HG03175 (cell line): ENCODE measurements at regions not wholly inside any gene's neighbourhood (a gene's known extent, or its start where the extent isn't known, plus 50 kb on each side); places are given as distances from the start of the nearest gene placed in this dataset.

Experiments
- ATAC-seq: cut with Tn5 transposase; IDR thresholded peaks from one replicate; pipeline ENCODE4 v1.9.1; 2021; ENCODE audit warnings: mild to moderate bottlenecking, moderate library complexity; ENCODE audit not compliant: unreplicated experiment

- no peak for ATAC-seq
Measured at GRCh38 chr1:209380420-209380819, 203.1 kb upstream of the CAMK1G start.

- ATAC-seq = no peak
Measured at GRCh38 chr1:209382231-209383100, 201.0 kb upstream of the CAMK1G start.

- no peak for ATAC-seq
Measured at GRCh38 chr1:209383422-209383821, 200.1 kb upstream of the CAMK1G start.

- no peak for ATAC-seq
Measured at GRCh38 chr1:209383907-209384709, 199.4 kb upstream of the CAMK1G start.

GRCh38 chr1:209384710-209385550 lies 198.6 kb upstream of the CAMK1G start:
- ATAC-seq = no peak

- no peak for ATAC-seq
Measured at GRCh38 chr1:209386156-209386555, 197.4 kb upstream of the CAMK1G start.

- ATAC-seq = no peak
Measured at GRCh38 chr1:209387271-209387968, 196.1 kb upstream of the CAMK1G start.

GRCh38 chr1:209387969-209388329 lies 195.6 kb upstream of the CAMK1G start:
- no peak for ATAC-seq

- ATAC-seq = no peak
Measured at GRCh38 chr1:209388358-209388757, 195.2 kb upstream of the CAMK1G start.

DNA sequence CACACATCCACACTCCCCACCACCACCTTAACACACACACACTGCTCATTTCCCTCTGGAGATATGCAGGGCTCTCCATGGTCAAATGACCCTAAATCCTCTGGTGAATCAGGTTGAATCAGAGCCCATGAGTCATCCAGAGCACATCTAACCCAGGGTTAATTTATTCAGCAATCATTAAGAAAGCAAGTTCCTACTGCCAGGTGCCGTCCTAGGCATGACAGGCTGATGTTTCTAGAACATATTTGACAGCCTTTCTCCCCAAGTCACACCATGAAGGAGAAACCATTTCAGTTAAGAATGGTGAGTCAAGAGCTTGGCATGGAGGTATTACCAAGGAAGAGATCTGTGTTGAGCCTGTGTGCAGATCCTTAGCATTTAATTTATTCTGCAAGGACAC lies 194.3 kb upstream of the CAMK1G start:
- no peak for ATAC-seq

GRCh38 chr1:209389975-209390374 lies 193.5 kb upstream of the CAMK1G start:
- no peak for ATAC-seq

- ATAC-seq = no peak
Measured at GRCh38 chr1:209390764-209391163, 192.8 kb upstream of the CAMK1G start.

DNA sequence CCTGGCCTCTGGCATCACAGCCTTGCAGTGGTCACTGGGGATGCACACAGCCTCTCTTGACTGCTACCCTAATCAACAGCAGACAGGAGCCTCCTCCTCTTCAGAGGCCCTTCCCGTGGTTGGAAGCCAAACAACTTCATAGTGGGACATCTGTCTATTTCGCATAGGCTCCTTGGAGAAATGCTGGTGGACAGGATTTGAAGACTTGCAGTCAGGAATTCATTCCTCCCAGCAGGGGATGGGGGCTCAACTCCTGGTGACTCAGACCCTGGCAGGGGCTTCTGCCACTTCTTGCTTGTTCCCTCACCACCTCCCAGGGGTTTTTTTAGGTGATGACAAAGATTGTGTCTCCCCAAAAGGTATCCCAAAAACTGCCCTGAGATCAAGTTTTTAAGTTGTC lies 191.7 kb upstream of the CAMK1G start:
- no peak for ATAC-seq

- ATAC-seq = no peak
Measured at GRCh38 chr1:209395169-209395568, 188.3 kb upstream of the CAMK1G start.

GRCh38 chr1:209397371-209397770 lies 186.1 kb upstream of the CAMK1G start:
- ATAC-seq = no peak

- no peak for ATAC-seq
Measured at GRCh38 chr1:209397910-209398309, 185.6 kb upstream of the CAMK1G start.

DNA sequence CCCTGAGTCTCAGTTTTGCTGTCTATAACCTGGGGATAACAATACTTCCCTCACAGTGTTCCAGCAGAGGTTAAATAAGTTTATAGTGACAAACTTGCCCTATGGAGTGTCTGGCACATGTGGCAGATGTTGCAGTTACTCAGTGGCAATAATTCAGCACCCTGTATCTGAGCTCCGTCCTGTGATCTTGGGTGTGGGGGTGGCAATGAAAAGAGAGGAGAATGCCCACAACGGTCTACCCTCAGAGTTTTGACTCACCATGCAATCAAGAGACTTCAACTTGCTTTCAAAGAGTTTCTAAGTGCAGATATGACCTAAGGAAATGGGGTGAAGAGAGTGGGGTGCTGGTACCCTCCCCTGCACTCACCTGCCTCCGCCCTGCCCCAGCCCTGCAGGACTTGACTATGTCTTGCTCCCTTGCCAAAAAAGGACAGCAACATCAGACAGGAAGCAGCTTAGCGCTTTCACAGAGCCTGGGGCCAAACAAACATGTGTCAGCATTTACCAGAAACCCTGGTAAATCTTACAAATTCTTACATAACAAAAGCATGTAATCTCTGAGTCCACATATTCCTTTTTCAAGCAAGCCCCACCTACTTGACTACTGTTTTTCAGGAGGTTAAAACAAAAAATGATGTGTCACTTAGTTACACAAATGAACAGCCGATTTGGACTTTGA lies 185.1 kb upstream of the CAMK1G start:
- ATAC-seq = no peak

DNA sequence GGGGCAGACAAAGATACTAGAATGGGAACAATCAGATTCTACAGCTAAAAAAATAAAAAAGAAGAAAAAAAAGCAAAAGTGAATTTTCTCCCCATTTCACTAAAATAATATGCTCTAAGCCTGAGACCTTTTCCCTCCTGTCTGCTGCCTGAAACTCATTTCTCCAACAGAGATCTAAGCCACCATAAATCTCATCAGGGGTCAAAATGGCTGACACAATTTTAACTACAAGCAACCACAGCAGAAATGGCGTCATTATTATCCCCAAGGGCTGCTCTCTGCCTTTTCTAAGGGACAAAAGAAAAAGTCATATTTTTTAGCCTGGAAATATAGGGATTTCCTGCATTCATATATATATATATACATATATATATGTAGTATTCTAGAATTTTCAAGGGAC lies 183.7 kb upstream of the CAMK1G start:
- no peak for ATAC-seq

GRCh38 chr1:209400351-209401220 lies 182.9 kb upstream of the CAMK1G start:
- ATAC-seq = no peak
